ENCODE measurements at regions not wholly inside any gene's neighbourhood (a gene's known extent, or its start where the extent isn't known, plus 50 kb on each side); places are given as distances from the start of the nearest gene placed in this dataset.

DNA sequence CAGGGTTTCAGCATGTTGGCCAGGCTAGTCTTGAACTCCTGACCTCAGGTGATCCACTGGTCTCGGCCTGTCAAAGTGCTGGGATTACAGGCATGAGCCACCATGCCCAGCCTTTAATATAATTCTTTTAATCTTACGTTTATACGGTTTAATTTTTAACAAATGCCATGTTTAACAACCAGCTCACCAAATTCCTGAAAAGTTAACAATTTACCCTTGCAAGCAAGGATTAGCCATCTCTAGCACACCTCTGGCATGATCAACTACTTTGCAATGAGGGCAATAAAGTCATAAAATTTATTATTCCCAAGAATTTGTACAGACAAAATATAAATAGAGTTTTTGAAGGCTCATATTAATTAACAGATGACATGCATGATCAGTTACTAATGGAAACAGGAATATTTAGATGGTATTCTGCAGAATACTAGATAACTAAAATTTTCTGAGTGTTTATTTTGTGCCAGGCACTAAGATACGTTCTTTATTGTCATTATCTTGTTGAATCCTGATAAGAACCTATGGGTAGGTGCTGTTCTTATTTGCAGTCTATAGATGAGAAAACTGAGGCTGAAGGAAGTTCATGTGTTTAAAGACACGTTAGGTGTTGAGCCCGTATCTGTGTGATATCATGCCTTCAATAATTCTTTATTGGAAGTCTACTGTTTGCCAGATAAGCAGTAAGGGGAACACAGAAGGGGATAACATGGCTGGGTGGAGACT lies 190.1 kb downstream of the CDCA7 start:
- H3K36me3 ChIP-seq: no peaks in the 10 kb centered on the region
- no peaks in the 10 kb centered on the region for H3K27me3 ChIP-seq
- H3K4me1 ChIP-seq: no peaks in the 10 kb centered on the region
- H3K4me3 ChIP-seq: no peak overlapping the region
- no peak for DNase-seq (ENCODE audit: low spot score in 2 of 2)
- TF ChIP-seq POLR2AphosphoS5 (IDR thresholded peaks at IDR 0.05): no peak
- TF ChIP-seq, protein P1, sequence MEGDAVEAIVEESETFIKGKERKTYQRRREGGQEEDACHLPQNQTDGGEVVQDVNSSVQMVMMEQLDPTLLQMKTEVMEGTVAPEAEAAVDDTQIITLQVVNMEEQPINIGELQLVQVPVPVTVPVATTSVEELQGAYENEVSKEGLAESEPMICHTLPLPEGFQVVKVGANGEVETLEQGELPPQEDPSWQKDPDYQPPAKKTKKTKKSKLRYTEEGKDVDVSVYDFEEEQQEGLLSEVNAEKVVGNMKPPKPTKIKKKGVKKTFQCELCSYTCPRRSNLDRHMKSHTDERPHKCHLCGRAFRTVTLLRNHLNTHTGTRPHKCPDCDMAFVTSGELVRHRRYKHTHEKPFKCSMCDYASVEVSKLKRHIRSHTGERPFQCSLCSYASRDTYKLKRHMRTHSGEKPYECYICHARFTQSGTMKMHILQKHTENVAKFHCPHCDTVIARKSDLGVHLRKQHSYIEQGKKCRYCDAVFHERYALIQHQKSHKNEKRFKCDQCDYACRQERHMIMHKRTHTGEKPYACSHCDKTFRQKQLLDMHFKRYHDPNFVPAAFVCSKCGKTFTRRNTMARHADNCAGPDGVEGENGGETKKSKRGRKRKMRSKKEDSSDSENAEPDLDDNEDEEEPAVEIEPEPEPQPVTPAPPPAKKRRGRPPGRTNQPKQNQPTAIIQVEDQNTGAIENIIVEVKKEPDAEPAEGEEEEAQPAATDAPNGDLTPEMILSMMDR (IDR thresholded peaks at IDR 0.05): no peak
- TF ChIP-seq POLR2A (IDR thresholded peaks at IDR 0.05): no peak
- H3K27ac ChIP-seq: no peak overlapping the region
- intact Hi-C loops (cut with DNase I; ENCODE audit: low total_unique reads): no loop called here
- no peaks in the 10 kb centered on the region for H3K9me3 ChIP-seq

DNA sequence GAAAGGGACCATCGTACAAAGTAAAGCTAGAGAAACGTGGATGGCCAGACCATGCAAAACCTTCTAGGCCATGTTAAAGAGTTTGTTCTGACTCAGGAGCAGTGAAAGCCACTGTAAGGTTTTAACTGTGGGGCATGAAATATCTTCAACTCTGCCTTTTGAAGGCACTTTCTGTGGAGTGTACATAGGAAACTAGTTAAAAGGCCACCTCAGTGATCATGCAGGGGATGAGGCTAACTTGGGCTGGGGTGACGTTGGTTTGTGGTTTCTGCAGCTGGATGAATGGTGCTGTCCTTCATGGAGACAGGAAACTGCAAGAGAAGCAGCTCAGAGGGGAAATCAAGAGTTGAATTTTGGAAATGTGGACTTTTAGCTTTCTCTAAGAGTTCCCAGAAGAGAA lies 190.7 kb downstream of the CDCA7 start:
- Histone ChIP-seq H3K27me3 (no peaks in the 10 kb centered on the region), H3K4me1 (no peaks in the 10 kb centered on the region), H3K9me3 (no peaks in the 10 kb centered on the region), H3K36me3 (no peaks in the 10 kb centered on the region), H3K4me3 (no peak overlapping the region), H3K27ac (no peak overlapping the region)
- no peak for DNase-seq (ENCODE audit: low spot score in 2 of 2)
- intact Hi-C loops (cut with DNase I; ENCODE audit: low total_unique reads): no loop called here
- no peak for TF ChIP-seq POLR2AphosphoS5 (IDR thresholded peaks at IDR 0.05)
- TF ChIP-seq, protein P1 (IDR thresholded peaks at IDR 0.05): no peak
- no peak for TF ChIP-seq POLR2A (IDR thresholded peaks at IDR 0.05)

- no peak overlapping the region for H3K4me3 ChIP-seq
- no peaks in the 10 kb centered on the region for H3K4me1 ChIP-seq
- no peaks in the 10 kb centered on the region for H3K36me3 ChIP-seq
- H3K27me3 ChIP-seq: no peaks in the 10 kb centered on the region
- H3K9me3 ChIP-seq: no peaks in the 10 kb centered on the region
- DNase-seq (ENCODE audit: low spot score in 2 of 2): no peak
- H3K27ac ChIP-seq: no peak overlapping the region
- TF ChIP-seq POLR2AphosphoS5 (IDR thresholded peaks at IDR 0.05): no peak
- TF ChIP-seq, protein P1 (IDR thresholded peaks at IDR 0.05): no peak
- no peak for TF ChIP-seq POLR2A (IDR thresholded peaks at IDR 0.05)
- intact Hi-C loops (cut with DNase I; ENCODE audit: low total_unique reads): no loop called here
Observed at GRCh38 chr2:173547499-173547898, 192.8 kb downstream of the CDCA7 start.

- Histone ChIP-seq H3K36me3 (no peaks in the 10 kb centered on the region), H3K4me3 (no peak overlapping the region), H3K9me3 (no peaks in the 10 kb centered on the region), H3K27me3 (no peaks in the 10 kb centered on the region), H3K27ac (no peak overlapping the region), H3K4me1 (no peaks in the 10 kb centered on the region)
- intact Hi-C loops (cut with DNase I; ENCODE audit: low total_unique reads): no loop called here
- TF ChIP-seq POLR2A (IDR thresholded peaks at IDR 0.05) (no peak), POLR2AphosphoS5 (IDR thresholded peaks at IDR 0.05) (no peak)
- TF ChIP-seq, protein P1 (IDR thresholded peaks at IDR 0.05): no peak
- DNase-seq (ENCODE audit: low spot score in 2 of 2): no peak
Observed at GRCh38 chr2:173550143-173550542, 195.5 kb downstream of the CDCA7 start.

DNA sequence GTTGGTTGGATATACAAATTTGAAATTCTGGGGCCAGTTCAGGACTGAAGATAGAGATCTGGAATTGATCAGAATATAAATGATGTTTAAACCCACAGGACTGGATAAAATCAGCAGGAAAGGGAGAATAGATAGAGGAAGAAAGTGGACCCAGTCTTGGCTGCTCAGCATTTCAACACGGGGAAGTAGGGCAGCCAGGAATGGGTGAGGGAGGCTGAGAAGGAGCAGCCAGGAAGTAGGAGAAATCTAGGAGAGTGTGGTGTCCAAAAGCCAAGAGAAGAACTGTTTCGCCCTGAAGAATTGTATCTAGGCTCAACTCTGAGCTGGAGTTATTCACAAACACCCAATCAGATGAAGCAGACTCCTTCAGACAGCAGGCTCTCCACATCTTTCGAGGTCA lies 197.9 kb downstream of the CDCA7 start:
- no peaks in the 10 kb centered on the region for H3K9me3 ChIP-seq
- H3K27me3 ChIP-seq: peaks cover 0 to 3% of the 10 kb centered on the region in 2 donors
- no peak overlapping the region for H3K4me3 ChIP-seq
- no peak overlapping the region for H3K27ac ChIP-seq
- no peak for TF ChIP-seq POLR2AphosphoS5 (IDR thresholded peaks at IDR 0.05)
- TF ChIP-seq POLR2A (IDR thresholded peaks at IDR 0.05): no peak
- TF ChIP-seq, protein P1 (IDR thresholded peaks at IDR 0.05): no peak
- intact Hi-C loops (cut with DNase I; ENCODE audit: low total_unique reads): no loop called here
- H3K36me3 ChIP-seq: no peaks in the 10 kb centered on the region
- no peaks in the 10 kb centered on the region for H3K4me1 ChIP-seq
- DNase-seq (ENCODE audit: low spot score in 2 of 2): no peak
